Middle frontal gyrus (tissue), 1 donor: ENCODE measurements at regions not wholly inside any gene's neighbourhood (a gene's known extent, or its start where the extent isn't known, plus 50 kb on each side); places are given as distances from the start of the nearest gene placed in this dataset.

Source experiments
- DNase-seq: peaks from one replicate; pipeline ENCODE4 v3.0.0-alpha.2; 2015; ENCODE audit warnings: low spot score; ENCODE audit errors: extremely low spot score

DNA sequence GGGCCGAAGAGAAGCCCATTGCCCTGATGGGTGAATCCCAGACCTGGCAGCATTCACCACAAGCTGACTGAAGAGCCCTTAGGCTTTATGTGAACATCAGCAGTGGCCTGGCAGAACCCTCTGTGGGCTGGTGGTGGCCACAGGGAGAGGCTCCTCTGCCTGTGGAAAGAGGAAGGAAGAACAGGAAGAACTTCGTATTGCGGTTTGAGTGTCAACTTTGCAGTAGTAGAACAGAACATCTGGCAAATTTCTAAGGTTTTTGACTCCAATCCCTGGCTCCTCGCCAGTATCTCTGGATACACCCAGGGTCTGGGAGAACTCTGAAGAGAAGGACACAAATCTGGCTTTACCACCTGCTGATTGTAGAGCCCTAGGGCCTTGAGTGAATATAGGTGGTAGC lies 356.4 kb upstream of the GRAMD2B start:
- no peak for DNase-seq

DNA sequence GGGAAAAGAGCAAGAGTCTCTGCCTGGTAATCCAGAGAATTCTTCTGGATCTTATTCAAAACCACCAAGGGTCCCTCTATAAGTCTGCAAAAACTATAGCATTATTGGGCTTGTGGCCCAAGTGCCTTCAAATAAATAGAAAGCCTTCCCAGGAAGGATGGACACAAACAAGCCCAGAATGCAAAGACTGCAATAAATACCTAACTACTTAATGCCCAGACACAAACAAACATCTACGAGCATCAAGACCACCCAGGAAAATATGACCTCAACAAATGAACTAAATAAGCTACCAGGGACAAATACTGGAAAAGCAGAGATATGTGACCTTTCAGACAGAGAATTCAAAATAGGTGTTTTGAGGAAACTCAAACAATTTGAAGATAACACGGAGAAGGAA lies 355.8 kb upstream of the GRAMD2B start:
- DNase-seq = no peak

DNA sequence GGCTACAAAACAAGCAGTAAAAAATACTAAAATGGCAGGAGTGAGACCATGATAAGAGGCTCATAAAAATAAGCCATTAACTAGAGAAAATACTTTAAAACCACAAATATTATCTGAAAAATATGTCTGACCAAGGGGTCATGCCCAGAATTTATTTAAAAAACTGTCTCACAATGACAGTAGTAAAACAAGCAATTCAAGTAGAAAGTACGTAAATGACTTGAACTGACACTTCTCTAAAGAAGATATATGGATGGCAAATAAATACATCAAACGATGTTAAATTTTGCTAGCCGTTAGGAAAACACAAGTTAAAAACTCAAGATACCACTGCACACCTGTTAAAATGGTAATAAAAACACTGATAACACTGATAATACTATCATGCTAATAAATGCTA lies 353.9 kb upstream of the GRAMD2B start:
- no peak for DNase-seq

DNA sequence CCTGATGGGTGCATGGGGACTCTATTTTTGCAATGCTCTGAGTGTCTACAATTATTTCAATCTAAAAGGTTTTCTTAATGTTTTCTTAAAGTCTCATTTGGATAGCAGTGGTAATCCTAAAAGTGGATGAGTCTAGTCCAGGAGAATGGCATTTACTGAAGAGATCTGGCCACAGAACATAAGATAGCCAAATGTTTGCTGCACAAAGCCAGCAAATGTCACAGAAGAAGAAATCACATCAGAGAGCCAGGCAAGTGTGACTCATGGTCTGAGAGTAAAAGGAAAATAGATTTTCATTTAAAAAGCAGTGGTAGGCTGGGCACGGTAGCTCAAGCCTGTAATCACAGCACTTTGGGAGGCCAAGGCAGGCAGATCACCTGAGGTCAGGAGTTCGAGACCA lies 352.7 kb upstream of the GRAMD2B start:
- no peak for DNase-seq

DNA sequence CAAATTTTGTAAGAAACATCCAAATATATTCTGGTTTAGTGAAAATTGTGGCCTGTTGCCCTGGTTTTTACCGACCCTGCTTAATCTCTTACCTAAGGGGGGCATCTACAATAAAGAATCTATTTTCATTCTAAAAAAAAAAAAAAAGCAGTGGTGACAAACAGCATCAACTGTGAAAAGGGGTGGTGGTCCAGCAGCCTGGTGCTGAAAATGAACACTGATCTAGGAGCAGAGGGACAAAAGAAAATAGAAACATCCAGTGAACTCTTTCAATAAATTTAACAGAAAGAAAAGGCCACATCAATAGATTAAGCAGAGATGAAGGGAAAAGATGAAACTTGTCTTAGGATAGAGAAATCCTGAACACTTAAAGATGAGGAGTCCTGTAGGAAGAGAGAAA lies 348.7 kb upstream of the GRAMD2B start:
- DNase-seq = no peak

DNA sequence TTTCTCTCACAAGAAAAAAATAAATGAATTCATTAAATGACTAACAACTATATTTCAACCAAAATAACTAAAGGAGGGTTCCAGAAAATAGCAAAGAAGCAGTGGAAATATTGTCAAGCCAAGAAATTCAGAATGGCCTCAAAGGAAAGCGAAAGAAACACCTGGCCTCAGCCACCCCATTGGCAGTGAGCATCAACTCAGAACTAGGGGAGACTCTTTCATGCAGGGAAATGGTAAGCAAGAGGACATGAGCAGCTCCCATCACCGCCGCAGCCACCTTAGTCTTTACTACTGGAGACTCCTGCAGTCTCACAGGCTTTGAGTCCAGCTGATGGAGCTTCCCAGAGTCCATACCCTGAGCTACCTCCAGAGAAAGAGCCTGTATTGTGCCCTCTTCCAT lies 343.9 kb upstream of the GRAMD2B start:
- no peak for DNase-seq

DNA sequence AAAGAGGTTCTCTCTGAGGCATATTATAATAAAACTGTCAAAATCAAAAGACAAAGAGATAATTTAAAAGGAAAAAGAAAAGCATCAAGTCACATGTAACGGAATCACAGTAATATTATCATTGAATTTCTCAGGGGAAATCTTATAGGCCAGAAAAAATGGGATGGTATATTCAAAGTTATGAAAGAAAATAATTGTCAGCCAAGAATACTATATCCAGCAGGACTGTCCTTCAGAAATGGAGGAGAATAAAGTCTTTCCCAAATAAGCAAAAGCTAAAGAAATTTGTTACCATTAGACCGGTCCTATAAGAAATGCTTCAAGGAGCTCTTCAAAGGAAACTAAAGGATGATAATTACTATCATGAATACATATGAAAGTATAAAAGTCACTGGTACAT lies 342.0 kb upstream of the GRAMD2B start:
- no peak for DNase-seq

DNA sequence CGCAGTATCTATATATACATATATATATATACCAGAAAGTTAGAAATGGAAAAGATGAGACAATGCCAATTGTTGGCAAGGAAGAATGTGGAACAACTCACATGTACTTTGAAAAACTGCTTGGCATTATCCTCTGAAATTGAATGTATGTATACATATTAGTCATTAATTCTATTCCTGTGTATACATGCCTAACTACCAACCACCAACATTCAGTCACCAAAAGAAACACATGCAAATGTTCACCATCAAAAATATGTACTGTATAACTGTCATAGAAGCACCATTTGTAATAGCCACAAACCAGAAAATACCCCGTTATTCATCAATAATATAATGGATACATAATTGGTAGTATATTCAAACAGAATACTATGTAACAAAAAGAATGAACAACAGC lies 330.2 kb upstream of the GRAMD2B start:
- DNase-seq = no peak

DNA sequence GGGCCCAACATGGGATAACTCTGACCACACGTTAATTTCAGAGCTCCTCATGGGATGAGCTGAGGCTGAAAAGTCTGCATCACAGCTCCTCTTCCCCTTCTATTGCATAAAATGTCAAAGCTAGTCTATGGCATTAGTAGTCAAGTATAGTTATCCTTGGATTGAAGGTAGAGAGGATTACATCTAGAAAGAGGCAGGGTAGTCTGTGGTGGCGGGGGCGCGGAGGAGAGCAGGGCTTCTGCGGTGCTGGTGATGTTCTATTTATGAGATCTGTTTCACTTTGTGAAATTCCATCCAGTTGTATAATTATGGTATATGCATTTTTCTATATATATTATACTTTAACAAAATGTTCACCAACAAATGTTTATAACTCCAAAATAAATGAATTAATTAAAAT lies 329.5 kb upstream of the GRAMD2B start:
- no peak for DNase-seq

DNA sequence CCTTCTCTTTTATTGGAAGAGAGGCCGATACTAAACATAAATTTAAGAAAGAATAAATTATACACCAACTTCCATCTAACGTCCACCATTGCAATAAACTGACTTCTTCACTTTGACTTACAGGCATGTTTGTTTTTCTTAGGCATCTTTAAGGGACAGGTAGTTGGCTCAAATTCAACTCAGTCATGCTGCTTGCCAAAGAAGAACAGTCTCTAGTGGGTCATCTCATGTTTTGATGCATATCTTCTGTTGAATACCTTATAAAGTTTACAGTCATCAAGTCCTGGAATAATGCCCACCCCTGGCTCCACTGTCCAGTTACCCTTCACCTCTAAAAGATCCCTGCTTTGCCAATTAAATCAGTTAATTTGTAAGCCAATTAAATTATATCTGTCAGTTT lies 328.2 kb upstream of the GRAMD2B start:
- no peak for DNase-seq

DNA sequence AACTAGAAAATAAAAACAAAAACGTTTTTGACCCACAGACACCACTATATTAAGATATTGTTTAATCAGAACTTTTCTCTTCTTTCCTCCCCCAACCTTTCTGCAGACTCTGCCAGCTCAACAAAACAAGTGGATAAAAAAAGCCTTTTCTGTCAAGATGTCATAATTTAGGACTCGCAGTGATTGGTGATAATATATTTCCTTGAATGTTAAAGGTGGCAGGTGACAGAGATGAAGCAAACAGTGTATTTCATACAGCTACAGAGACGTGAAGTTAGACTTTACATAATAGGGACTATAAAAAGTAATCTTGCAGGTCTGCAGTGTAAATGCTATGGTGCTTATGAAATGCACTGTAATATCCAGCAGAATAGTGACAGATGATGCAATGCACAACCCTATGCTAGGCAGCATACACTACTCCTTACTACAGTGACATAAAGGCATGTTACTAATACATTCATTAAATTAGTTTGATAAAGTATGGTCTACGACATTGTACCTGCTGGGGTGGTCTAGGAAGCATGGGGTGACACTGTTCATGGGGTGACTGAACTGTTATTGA lies 326.7 kb upstream of the GRAMD2B start:
- no peak for DNase-seq

DNA sequence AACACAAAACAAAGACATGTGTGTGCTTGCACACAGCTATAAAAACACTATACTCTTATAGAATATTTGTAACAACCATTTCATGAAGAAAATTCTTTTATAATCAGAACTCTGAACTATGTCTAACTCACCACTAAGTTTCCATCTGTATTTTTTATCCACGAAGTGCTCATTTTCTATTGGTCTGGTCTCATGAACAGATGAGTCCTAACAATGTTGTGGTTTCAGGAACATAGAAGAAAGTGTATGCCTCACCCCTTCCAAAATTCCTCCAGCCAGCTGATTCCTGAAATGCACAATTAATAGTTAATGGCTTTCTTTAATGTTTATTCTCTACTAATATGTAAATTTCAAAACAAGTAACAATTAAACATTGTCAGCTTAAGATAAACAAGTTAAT lies 325.3 kb upstream of the GRAMD2B start:
- no peak for DNase-seq

DNA sequence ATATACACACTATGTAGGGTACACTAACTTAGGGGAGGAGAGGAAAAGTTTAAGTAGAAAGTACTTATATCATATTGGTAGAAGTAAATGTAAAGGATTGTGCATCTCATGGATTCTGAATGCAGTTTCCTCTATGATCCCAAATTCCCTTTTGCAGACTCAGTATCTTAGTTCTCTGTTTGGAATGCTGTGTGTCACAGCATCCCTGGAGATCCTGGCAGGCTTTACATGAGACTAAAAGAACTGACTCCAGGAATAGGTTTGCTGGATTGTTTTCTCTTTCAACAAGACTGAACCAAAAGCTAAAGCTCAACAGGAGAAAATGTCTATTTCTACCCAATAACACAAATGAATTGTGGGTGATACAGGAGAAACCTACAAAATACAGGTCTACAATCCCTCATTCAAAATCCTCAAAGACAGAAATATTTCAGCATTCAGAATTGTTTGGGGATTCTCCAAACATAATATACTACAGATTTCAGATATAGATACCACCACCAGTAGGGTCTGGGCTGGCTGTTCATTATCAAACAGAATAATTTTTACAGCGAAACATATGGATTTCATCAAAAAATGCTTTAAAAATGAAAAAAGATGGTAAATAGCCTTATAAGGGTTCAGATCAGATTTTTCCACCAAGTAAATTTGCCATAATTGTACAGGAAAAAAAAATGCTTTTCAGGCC lies 324.7 kb upstream of the GRAMD2B start:
- DNase-seq = no peak

DNA sequence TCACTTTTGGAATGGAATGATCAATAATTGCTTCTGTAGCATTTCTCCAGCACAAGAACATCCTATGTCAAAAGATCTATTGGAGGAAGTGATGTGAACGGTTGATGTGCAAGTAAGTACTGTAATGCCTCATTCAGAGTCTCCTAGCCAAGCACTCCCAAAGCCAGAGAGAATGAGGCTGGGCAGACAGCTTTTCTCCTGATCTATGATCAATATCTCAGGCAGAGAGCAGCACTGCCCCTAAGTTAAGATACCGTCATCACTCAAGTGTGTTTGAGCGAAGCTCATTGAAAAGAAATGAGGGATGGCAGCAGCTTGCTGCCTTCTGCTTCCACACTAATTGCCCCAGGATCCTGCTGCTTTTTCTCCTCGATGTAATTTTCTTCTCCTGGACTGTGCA lies 324.1 kb upstream of the GRAMD2B start:
- no peak for DNase-seq

DNA sequence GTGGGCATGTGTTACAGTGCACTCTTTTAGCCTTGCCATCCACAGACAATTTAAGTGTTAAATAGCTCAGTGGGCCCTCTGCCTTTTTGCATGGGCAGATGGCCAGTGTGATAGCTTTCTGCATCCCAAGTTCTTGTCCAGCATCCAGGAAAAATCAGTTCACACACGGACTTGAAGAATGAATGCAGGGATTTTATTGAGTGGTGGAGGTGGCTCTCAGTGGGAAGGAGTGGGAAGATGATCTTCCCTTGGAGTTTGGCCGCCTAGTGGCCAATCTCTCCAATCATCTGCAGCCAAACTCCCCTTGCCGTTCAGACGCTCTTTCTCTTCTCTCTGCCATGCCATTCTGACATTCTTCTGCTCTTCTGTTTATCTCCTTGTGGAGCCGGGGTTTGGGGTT lies 322.4 kb upstream of the GRAMD2B start:
- DNase-seq = no peak

DNA sequence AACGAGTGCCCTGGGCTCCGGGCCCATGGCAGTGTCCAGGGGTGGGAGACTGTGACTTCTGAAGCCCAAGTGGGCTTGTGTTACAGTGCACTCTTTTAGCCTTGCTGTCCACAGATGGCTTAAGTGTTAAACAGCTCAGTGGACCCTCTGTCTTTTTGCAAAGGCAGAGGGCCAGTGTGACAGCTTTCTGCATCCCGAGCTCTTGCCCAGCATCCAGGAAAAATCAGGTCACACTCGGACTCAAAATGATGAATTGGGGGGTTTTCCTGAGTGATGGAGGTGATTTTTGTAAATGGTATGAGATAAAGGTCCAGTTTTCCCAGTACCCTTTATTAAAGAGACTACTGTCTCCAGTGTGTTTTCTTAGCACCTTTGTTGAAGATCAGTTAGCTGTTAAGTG lies 321.3 kb upstream of the GRAMD2B start:
- DNase-seq = no peak

DNA sequence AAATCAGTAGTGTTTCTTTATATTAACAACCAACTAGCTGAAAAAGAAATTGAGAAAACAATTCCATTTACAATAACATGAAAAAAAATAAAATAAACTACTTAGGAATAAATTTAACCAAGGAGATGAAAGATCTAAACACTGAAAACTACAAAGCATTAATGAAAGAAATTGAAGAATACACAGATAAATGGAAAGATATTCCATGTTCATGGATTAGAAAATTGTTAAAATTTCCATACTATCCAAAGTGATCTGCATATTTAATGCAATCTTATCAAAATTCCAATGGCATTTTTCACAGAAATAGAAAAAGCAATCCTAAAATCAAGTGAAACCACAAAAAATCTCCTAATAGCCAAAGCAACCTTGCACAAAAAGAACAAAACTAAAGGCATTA lies 320.2 kb upstream of the GRAMD2B start:
- DNase-seq = no peak

DNA sequence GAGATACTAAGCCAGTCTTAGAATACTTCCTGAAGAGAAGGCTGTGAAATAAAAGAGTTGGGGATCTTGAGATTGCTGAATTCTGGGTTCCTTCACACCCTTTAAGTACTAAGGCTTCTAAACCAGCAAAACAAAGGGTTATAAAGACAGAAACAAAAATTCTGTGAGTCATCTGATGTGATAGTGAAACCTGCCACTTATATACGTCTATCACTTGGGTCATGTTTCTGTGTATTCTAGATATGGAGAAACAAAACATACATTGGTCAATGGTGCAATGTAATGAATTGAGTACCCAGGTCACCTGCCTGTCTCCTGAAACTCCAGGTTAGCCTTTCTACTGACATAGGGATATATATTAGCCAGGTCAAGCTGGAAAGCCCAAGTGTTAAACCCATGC lies 319.3 kb upstream of the GRAMD2B start:
- no peak for DNase-seq

DNA sequence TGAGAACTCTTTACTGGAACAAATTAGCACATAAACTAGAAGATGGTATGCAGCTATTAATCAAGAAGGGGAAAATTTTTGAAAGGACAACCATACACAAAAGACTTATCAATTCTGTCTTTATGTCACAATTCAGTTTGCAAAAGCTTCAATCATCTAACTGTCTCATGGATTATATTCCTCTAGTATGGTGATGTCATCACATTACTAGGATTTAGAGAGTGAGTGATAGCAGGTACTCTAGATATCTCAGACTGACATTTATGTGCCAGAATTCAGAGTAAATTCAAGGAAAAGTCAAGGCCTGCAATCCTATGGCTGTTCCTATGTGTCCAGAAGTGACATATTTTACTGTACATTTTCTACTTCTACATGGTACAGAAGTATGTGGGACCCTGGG lies 318.9 kb upstream of the GRAMD2B start:
- no peak for DNase-seq

DNA sequence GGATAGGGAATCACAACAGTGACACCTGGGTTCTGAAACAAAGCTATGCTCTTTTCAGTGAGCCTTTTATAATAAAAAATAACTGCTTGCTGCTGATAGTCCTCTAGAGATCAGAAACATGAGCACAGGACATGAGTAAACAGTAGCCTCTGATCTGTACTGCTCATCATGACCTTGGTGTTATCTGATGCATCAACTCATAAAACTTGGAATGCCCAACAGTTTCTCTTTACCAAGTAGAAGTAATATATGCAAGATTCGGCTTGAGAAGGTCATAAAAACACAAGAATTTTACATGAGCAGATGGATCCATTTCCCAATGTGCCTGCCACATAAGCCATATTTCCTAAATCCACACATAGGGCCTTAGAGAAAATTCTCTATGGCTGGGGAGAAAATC lies 318.3 kb upstream of the GRAMD2B start:
- no peak for DNase-seq

DNA sequence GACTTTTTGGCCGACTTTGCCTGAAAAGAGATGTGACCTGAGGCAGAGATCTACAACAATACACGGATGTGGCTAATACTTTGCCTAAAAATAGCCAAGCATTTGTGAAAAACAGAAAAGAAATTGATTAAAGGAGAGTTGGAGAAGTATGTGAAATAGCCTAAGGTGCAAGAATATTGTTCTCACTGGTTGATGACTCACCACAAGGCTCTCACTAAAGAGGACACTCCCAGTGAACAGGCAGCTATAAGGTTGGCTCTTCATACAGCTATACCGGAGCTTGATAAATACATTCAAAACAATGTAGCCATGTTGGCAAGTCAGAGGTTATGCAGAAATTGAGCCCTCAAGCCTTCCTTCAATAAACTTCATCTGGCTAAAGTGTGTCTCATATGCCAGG lies 317.2 kb upstream of the GRAMD2B start:
- no peak for DNase-seq

DNA sequence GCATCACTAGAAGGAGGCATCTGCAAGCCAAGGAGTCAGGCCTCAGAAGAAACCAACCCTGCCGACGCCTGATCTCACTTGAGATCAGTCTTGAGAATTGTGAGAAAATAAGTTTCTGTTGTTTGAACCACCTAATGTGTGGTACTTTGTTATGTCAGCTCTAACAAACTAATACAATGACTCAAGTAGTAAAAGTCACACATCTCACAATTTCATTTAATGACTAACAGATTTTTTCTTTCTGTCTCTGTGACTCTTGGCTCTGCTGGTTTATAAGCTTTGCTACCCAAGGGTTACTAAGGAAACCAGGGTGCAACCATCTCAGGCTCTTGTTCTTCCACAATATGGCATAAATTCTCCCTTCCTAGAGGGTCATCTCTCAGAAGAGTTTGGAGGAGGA lies 315.8 kb upstream of the GRAMD2B start:
- no peak for DNase-seq

DNA sequence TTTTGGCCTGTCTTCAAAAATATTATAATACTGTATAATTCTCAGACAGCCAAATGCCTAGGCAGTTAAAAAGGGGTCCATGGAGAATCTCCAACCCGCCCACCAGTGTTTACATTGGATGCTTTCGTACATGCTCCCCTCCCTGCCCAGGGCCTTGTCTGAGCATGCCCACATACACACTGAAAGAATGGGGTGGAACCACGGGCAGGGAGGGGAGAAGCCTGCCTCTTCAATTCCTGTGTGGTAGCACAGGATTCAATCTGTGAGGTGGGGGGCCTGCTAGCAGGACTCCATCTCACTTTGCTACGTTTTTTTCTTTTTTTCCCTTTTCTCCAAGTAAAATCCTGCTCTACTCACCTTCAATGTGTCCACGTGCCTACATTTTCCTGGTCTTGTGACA lies 314.7 kb upstream of the GRAMD2B start:
- no peak for DNase-seq
